ENCODE measurements at regions not wholly inside any gene's neighbourhood (a gene's known extent, or its start where the extent isn't known, plus 50 kb on each side); places are given as distances from the start of the nearest gene placed in this dataset.

- TF ChIP-seq, protein P1, sequence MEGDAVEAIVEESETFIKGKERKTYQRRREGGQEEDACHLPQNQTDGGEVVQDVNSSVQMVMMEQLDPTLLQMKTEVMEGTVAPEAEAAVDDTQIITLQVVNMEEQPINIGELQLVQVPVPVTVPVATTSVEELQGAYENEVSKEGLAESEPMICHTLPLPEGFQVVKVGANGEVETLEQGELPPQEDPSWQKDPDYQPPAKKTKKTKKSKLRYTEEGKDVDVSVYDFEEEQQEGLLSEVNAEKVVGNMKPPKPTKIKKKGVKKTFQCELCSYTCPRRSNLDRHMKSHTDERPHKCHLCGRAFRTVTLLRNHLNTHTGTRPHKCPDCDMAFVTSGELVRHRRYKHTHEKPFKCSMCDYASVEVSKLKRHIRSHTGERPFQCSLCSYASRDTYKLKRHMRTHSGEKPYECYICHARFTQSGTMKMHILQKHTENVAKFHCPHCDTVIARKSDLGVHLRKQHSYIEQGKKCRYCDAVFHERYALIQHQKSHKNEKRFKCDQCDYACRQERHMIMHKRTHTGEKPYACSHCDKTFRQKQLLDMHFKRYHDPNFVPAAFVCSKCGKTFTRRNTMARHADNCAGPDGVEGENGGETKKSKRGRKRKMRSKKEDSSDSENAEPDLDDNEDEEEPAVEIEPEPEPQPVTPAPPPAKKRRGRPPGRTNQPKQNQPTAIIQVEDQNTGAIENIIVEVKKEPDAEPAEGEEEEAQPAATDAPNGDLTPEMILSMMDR (IDR thresholded peaks at IDR 0.05; ENCODE audit: extremely low read depth, low read depth, low read length), result no peak
- Histone ChIP-seq H3K4me3 (ENCODE audit: insufficient read depth, low read length) (no peak overlapping the region), H3K4me2 (ENCODE audit: insufficient read depth, low read length) (no peak overlapping the region), H3K4me1 (ENCODE audit: insufficient read depth, low read length) (no peaks in the 10 kb centered on the region), H3K27ac (ENCODE audit: low read depth, low read length) (no peak overlapping the region), H4K20me1 (ENCODE audit: insufficient read depth, low read length) (no peaks in the 10 kb centered on the region), H2AFZ (ENCODE audit: low read length) (no peak overlapping the region), H3K36me3 (ENCODE audit: insufficient read depth, low read length) (no peaks in the 10 kb centered on the region), H3K27me3 (ENCODE audit: insufficient read depth, low read length) (no peaks in the 10 kb centered on the region), H3K9me3 (ENCODE audit: low read depth, low read length) (no peaks in the 10 kb centered on the region), H3K79me2 (ENCODE audit: insufficient read depth, low read length) (no peaks in the 10 kb centered on the region)
- DNase-seq (ENCODE audit: insufficient read length, low spot score, missing footprints), result no peak
Measured at GRCh38 chr3:94323596-94323995, 260.7 kb downstream of the NSUN3 start.

- Histone ChIP-seq H3K4me2 (ENCODE audit: insufficient read depth, low read length) (no peak overlapping the region), H3K4me3 (ENCODE audit: insufficient read depth, low read length) (no peak overlapping the region), H2AFZ (ENCODE audit: low read length) (no peak overlapping the region), H3K9me3 (ENCODE audit: low read depth, low read length) (no peaks in the 10 kb centered on the region), H3K27me3 (ENCODE audit: insufficient read depth, low read length) (no peaks in the 10 kb centered on the region), H3K36me3 (ENCODE audit: insufficient read depth, low read length) (no peaks in the 10 kb centered on the region), H4K20me1 (ENCODE audit: insufficient read depth, low read length) (no peaks in the 10 kb centered on the region), H3K4me1 (ENCODE audit: insufficient read depth, low read length) (no peaks in the 10 kb centered on the region), H3K79me2 (ENCODE audit: insufficient read depth, low read length) (no peaks in the 10 kb centered on the region), H3K27ac (ENCODE audit: low read depth, low read length) (no peak overlapping the region)
- TF ChIP-seq, protein P1 (IDR thresholded peaks at IDR 0.05; ENCODE audit: extremely low read depth, low read depth, low read length), result no peak
- DNase-seq (ENCODE audit: insufficient read length, low spot score, missing footprints), result no peak
Measured at GRCh38 chr3:94331831-94332230, 269.0 kb downstream of the NSUN3 start.

DNA sequence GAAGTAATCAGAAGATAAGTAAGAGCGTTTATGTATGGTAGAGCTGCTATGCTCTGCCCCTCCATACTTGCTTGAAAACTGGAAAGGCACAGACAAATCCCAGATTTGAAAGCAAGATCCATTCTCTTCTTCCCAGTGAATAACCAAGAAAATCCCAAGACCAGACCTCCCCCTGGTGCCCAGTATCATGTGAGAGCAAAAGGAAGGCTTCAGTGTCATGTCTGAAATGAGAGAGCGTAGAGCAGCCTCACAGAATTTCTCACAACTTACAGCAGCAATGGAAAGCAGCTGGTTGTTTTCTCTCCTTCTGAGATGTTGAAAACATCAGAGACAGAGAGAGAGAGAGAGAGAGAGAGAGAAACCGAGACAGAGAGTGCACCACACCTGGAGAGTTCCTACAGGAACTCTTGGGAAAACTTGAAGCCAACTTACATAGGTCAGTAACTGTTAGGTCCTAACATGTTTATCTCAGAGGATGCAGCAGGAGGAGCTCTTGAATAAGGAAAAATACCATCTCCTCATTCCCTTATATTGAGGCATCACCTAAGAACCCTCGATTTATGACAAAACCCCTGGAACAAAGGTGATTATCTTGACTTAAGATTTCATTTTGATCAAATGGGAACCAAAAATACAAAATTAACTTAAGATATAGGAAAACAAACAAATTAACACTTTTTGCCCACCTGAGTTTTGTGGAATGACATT, 273.3 kb downstream of the NSUN3 start:
- H4K20me1 ChIP-seq (ENCODE audit: insufficient read depth, low read length), result no peaks in the 10 kb centered on the region
- no peaks in the 10 kb centered on the region for H3K27me3 ChIP-seq (ENCODE audit: insufficient read depth, low read length)
- TF ChIP-seq, protein P1 (IDR thresholded peaks at IDR 0.05; ENCODE audit: extremely low read depth, low read depth, low read length), result peak; percentile 45
- H3K27ac ChIP-seq (ENCODE audit: low read depth, low read length), result no peak overlapping the region
- H3K4me2 ChIP-seq (ENCODE audit: insufficient read depth, low read length), result no peak overlapping the region
- H3K36me3 ChIP-seq (ENCODE audit: insufficient read depth, low read length), result no peaks in the 10 kb centered on the region
- no peak for DNase-seq (ENCODE audit: insufficient read length, low spot score, missing footprints)
- no peaks in the 10 kb centered on the region for H3K79me2 ChIP-seq (ENCODE audit: insufficient read depth, low read length)
- no peak overlapping the region for H2AFZ ChIP-seq (ENCODE audit: low read length)
- no peaks in the 10 kb centered on the region for H3K9me3 ChIP-seq (ENCODE audit: low read depth, low read length)
- no peaks in the 10 kb centered on the region for H3K4me1 ChIP-seq (ENCODE audit: insufficient read depth, low read length)
- no peak overlapping the region for H3K4me3 ChIP-seq (ENCODE audit: insufficient read depth, low read length)

- H3K36me3 ChIP-seq (ENCODE audit: insufficient read depth, low read length), result no peaks in the 10 kb centered on the region
- no peaks in the 10 kb centered on the region for H3K4me1 ChIP-seq (ENCODE audit: insufficient read depth, low read length)
- DNase-seq (ENCODE audit: insufficient read length, low spot score, missing footprints), result no peak
- H3K27me3 ChIP-seq (ENCODE audit: insufficient read depth, low read length), result no peaks in the 10 kb centered on the region
- H3K4me3 ChIP-seq (ENCODE audit: insufficient read depth, low read length), result no peak overlapping the region
- no peaks in the 10 kb centered on the region for H3K79me2 ChIP-seq (ENCODE audit: insufficient read depth, low read length)
- no peaks in the 10 kb centered on the region for H3K9me3 ChIP-seq (ENCODE audit: low read depth, low read length)
- TF ChIP-seq, protein P1 (IDR thresholded peaks at IDR 0.05; ENCODE audit: extremely low read depth, low read depth, low read length), result no peak
- no peaks in the 10 kb centered on the region for H4K20me1 ChIP-seq (ENCODE audit: insufficient read depth, low read length)
- no peak overlapping the region for H3K27ac ChIP-seq (ENCODE audit: low read depth, low read length)
- no peak overlapping the region for H3K4me2 ChIP-seq (ENCODE audit: insufficient read depth, low read length)
- no peak overlapping the region for H2AFZ ChIP-seq (ENCODE audit: low read length)
Measured at GRCh38 chr3:94345101-94345500, 282.2 kb downstream of the NSUN3 start.

Data from osteoblast (primary cell).